Neural cell (in vitro differentiated cells): ENCODE measurements at regions not wholly inside any gene's neighbourhood (a gene's known extent, or its start where the extent isn't known, plus 50 kb on each side); places are given as distances from the start of the nearest gene placed in this dataset.

Experiments used
- H2AFZ ChIP-seq: fragments of 200-600, 300-800 bp; sonication (generic), shearing (Covaris generic); 2 replicates; pipeline ENCODE4 v1.6.0; 2014; ENCODE audit warnings: low read depth, mild to moderate bottlenecking, antibody characterized with exemption, low read length, moderate library complexity
- H3F3A ChIP-seq: fragments of 200-600 bp; shearing (Covaris generic); 2 replicates; pipeline ENCODE4 v1.6.1; 2016; ENCODE audit warnings: mild to moderate bottlenecking, moderate library complexity, mixed read lengths, antibody characterized with exemption, low read length; ENCODE audit not compliant: insufficient read depth, poor library complexity, severe bottlenecking
- H3K27ac ChIP-seq: fragments of 200-600, 300-800 bp; sonication (generic), shearing (Covaris generic); 2 replicates; pipeline ENCODE4 v1.5.1; 2014; ENCODE audit warnings: mild to moderate bottlenecking, low read length, moderate library complexity
- H3K27me3 ChIP-seq: fragments of 300-800, 200-600 bp; sonication (generic), shearing (Covaris generic); 2 replicates; pipeline ENCODE4 v1.6.0; 2014; ENCODE audit warnings: mild to moderate bottlenecking, low read depth, low read length, moderate library complexity; ENCODE audit not compliant: insufficient read depth
- H3K36me3 ChIP-seq: fragments of 300-800, 200-600 bp; sonication (generic), shearing (Covaris generic); 2 replicates; pipeline ENCODE4 v1.5.1; 2014; ENCODE audit warnings: mild to moderate bottlenecking, antibody characterized with exemption, low read length, moderate library complexity; ENCODE audit not compliant: insufficient read depth
- H3K4me2 ChIP-seq: fragments of 300-800, 200-600 bp; sonication (generic), shearing (Covaris generic); 2 replicates; pipeline ENCODE4 v1.6.0; 2014; ENCODE audit warnings: mild to moderate bottlenecking, low read length
- H3K4me3 ChIP-seq: fragments of 300-800, 200-600 bp; sonication (generic), shearing (Covaris generic); 2 replicates; pipeline ENCODE4 v1.5.1; 2014; ENCODE audit warnings: mild to moderate bottlenecking, low read length, moderate library complexity
- H3K79me2 ChIP-seq: fragments of 200-600 bp; shearing (Covaris generic); replicated peaks from 2 replicates; pipeline ENCODE4 v1.6.0; 2014; ENCODE audit warnings: mild to moderate bottlenecking, low read length, moderate library complexity; ENCODE audit not compliant: insufficient read depth
- H3K9ac ChIP-seq: fragments of 300-800, 200-600 bp; sonication (generic), shearing (Covaris generic); 2 replicates; pipeline ENCODE4 v1.6.1; 2016; ENCODE audit warnings: mild to moderate bottlenecking, low read length, mixed read lengths
- H3K9me2 ChIP-seq: fragments of 200-600 bp; shearing (Covaris generic); 2 replicates; pipeline ENCODE4 v1.6.1; 2016; ENCODE audit warnings: mild to moderate bottlenecking, low read length, mixed read lengths; ENCODE audit not compliant: insufficient read depth
- H3K9me3 ChIP-seq: fragments of 200-600, 300-800 bp; sonication (generic), shearing (Covaris generic); 2 replicates; pipeline ENCODE4 v1.6.1; 2016; ENCODE audit warnings: mild to moderate bottlenecking, mixed run types, low read length, moderate library complexity, mixed read lengths
- H4K20me1 ChIP-seq: fragments of 200-600 bp; shearing (Covaris generic); 2 replicates; pipeline ENCODE4 v1.6.1; 2016; ENCODE audit warnings: mild to moderate bottlenecking, mixed run types; ENCODE audit not compliant: insufficient read depth
- CTCF ChIP-seq: fragments of 450-650 bp; IDR thresholded peaks from 2 replicates; pipeline ENCODE4 v1.5.1; 2014; ENCODE audit warnings: antibody characterized with exemption, mild to moderate bottlenecking, moderate library complexity; ENCODE audit not compliant: poor library complexity, severe bottlenecking
- EP300 ChIP-seq: fragments of 450-650 bp; conservative IDR thresholded peaks from 2 replicates; pipeline ENCODE4 v1.6.1; 2014; ENCODE audit warnings: antibody characterized with exemption, mild to moderate bottlenecking, moderate library complexity; ENCODE audit not compliant: poor library complexity, severe bottlenecking
- EZH2 ChIP-seq: fragments of 200-600, 300-800 bp; shearing (Covaris generic), sonication (generic); IDR thresholded peaks from 2 replicates; pipeline ENCODE4 v1.6.1; 2014; ENCODE audit warnings: antibody characterized with exemption, low read length, borderline replicate concordance, mild to moderate bottlenecking; ENCODE audit not compliant: insufficient read depth, poor library complexity, severe bottlenecking
- MXI1 ChIP-seq: fragments of 450-650 bp; conservative IDR thresholded peaks from 2 replicates; pipeline ENCODE4 v1.6.1; 2014; ENCODE audit warnings: antibody characterized with exemption, mild to moderate bottlenecking; ENCODE audit not compliant: poor library complexity, severe bottlenecking
- POLR2AphosphoS5 ChIP-seq: IDR thresholded peaks from 2 replicates; pipeline ENCODE4 v1.6.1; 2012
- RAD21 ChIP-seq: fragments of 450-650 bp; conservative IDR thresholded peaks from 2 replicates; pipeline ENCODE4 v1.6.1; 2014; ENCODE audit warnings: antibody characterized with exemption, mild to moderate bottlenecking, moderate library complexity
- REST ChIP-seq: IDR thresholded peaks from 2 replicates; pipeline ENCODE4 v1.6.1; 2012; ENCODE audit warnings: borderline replicate concordance
- SMC3 ChIP-seq: fragments of 450-650 bp; conservative IDR thresholded peaks from 2 replicates; pipeline ENCODE4 v1.6.1; 2014; ENCODE audit warnings: antibody characterized with exemption, mild to moderate bottlenecking, moderate library complexity; ENCODE audit not compliant: poor library complexity
- TAF1 ChIP-seq: IDR thresholded peaks from 2 replicates; pipeline ENCODE4 v1.6.1; 2012; ENCODE audit warnings: low read depth

GRCh38 chr3:22765679-22766078 is 437.4 kb upstream of the UBE2E2 start:
- no peak overlapping the region for H2AFZ ChIP-seq
- no peak overlapping the region for H3K4me3 ChIP-seq
- H3K9me3 ChIP-seq = no peaks in the 10 kb centered on the region
- no peaks in the 10 kb centered on the region for H3K9me2 ChIP-seq
- H4K20me1 ChIP-seq = no peaks in the 10 kb centered on the region
- H3K79me2 ChIP-seq = no peaks in the 10 kb centered on the region
- H3K27ac ChIP-seq = no peak overlapping the region
- H3K36me3 ChIP-seq = no peaks in the 10 kb centered on the region
- H3K27me3 ChIP-seq = no peaks in the 10 kb centered on the region
- H3F3A ChIP-seq = no peaks in the 10 kb centered on the region
- TF ChIP-seq MXI1 (no peak), SMC3 (no peak), RAD21 (no peak), CTCF (no peak), EZH2 (no peak), TAF1 (no peak), POLR2AphosphoS5 (no peak), REST (no peak), EP300 (no peak)
- H3K4me2 ChIP-seq = no peak overlapping the region
- no peak overlapping the region for H3K9ac ChIP-seq

- no peaks in the 10 kb centered on the region for H3K27me3 ChIP-seq
- H3F3A ChIP-seq = no peaks in the 10 kb centered on the region
- no peaks in the 10 kb centered on the region for H3K9me3 ChIP-seq
- no peaks in the 10 kb centered on the region for H3K79me2 ChIP-seq
- no peak overlapping the region for H3K4me2 ChIP-seq
- no peaks in the 10 kb centered on the region for H4K20me1 ChIP-seq
- H3K27ac ChIP-seq = no peak overlapping the region
- H3K9me2 ChIP-seq = no peaks in the 10 kb centered on the region
- H3K4me3 ChIP-seq = no peak overlapping the region
- no peak overlapping the region for H2AFZ ChIP-seq
- TF ChIP-seq CTCF (no peak), POLR2AphosphoS5 (no peak), MXI1 (no peak), RAD21 (no peak), TAF1 (no peak), EZH2 (no peak), SMC3 (no peak), EP300 (no peak), REST (no peak)
- H3K36me3 ChIP-seq = no peaks in the 10 kb centered on the region
- H3K9ac ChIP-seq = no peak overlapping the region
Observed at GRCh38 chr3:22777834-22778233, 425.3 kb upstream of the UBE2E2 start.
